Left lung (tissue), 4 donors: ENCODE measurements at regions not wholly inside any gene's neighbourhood (a gene's known extent, or its start where the extent isn't known, plus 50 kb on each side); places are given as distances from the start of the nearest gene placed in this dataset.

Experiments
- ATAC-seq: fragments of 200-7000 bp; cut with Tn5 transposase; one replicate; pipeline ENCODE4 v1.9.1; 2020; ENCODE audit warnings: moderate library complexity
- DNase-seq, 4 donors: peaks; one replicate each; pipeline ENCODE4 v3.0.0-alpha.2; 2013 to 2020
- H3K27ac ChIP-seq, 2 donors: fragments of 200-600 bp; sonication (generic) in 1 of 2; one replicate each; pipeline versions ENCODE4 v1.5.0 to v1.8.0; 2020 to 2021
- H3K27me3 ChIP-seq, 2 donors: fragments of 200-600 bp; sonication (generic) in 1 of 2; one replicate each; pipeline versions ENCODE4 v1.5.0 to v1.8.0; 2020 to 2021
- H3K36me3 ChIP-seq, 2 donors: fragments of 200-600 bp; sonication (generic) in 1 of 2; one replicate each; pipeline versions ENCODE4 v1.5.0 to v1.8.0; 2020 to 2021
- H3K4me1 ChIP-seq, 2 donors: fragments of 200-600 bp; one replicate each; pipeline ENCODE4 v1.8.0; 2021
- H3K4me3 ChIP-seq, 2 donors: fragments of 200-600 bp; sonication (generic) in 1 of 2; one replicate each; pipeline versions ENCODE4 v1.5.0 to v1.8.0; 2020 to 2021; ENCODE audit warnings: mild to moderate bottlenecking in 1 of 2
- H3K9me3 ChIP-seq, 2 donors: fragments of 200-600 bp; sonication (generic) in 1 of 2; one replicate each; pipeline versions ENCODE4 v1.5.0 to v1.8.0; 2020 to 2021
- CTCF ChIP-seq, 2 donors: fragments of 200-600 bp; sonication (generic) in 1 of 2; IDR thresholded peaks; one replicate each; pipeline versions ENCODE4 v1.5.0 to v1.8.0; 2021; ENCODE audit warnings: antibody characterized with exemption in 2 of 2
- intact Hi-C, 2 donors: fragments of 100-400 bp; cut with DNase I; formaldehyde crosslinking; loops; one replicate each; pipeline versions ENCODE4 v1.11.2 to v1.14.2; 2022
- donor health status: DM: no; HTN: yes; CAD: no.
- donor health status: DM: no; HTN: no; CAD: no.

GRCh38 chr17:71111934-71112333, 942.6 kb downstream of the KCNJ2 start:
- ATAC-seq (no peak), DNase-seq (peak in 2 of 4 donors; percentile 40 to 49)
- Histone ChIP-seq H3K9me3 (no peaks in the 10 kb centered on the region), H3K36me3 (no peaks in the 10 kb centered on the region), H3K27ac (no peak overlapping the region), H3K27me3 (no peaks in the 10 kb centered on the region), H3K4me3 (no peak overlapping the region), H3K4me1 (no peaks in the 10 kb centered on the region)
- TF ChIP-seq CTCF (IDR thresholded peaks at IDR 0.05): no peak
- intact Hi-C loops: no loop called here

GRCh38 chr17:71113347-71113746, 944.0 kb downstream of the KCNJ2 start:
- Histone ChIP-seq H3K4me3 (no peak overlapping the region), H3K9me3 (no peaks in the 10 kb centered on the region), H3K4me1 (no peaks in the 10 kb centered on the region), H3K27me3 (no peaks in the 10 kb centered on the region), H3K36me3 (no peaks in the 10 kb centered on the region), H3K27ac (no peak overlapping the region)
- ATAC-seq (no peak), DNase-seq (no peak)
- intact Hi-C loops: no loop called here
- no peak for TF ChIP-seq CTCF (IDR thresholded peaks at IDR 0.05)

GRCh38 chr17:71114911-71115668, 945.8 kb downstream of the KCNJ2 start:
- intact Hi-C loops: no loop called here
- no peaks in the 10 kb centered on the region for H3K9me3 ChIP-seq
- H3K4me1 ChIP-seq: no peaks in the 10 kb centered on the region
- H3K36me3 ChIP-seq: no peaks in the 10 kb centered on the region
- ATAC-seq (no peak), DNase-seq (no peak)
- H3K27me3 ChIP-seq: no peaks in the 10 kb centered on the region
- no peak overlapping the region for H3K4me3 ChIP-seq
- no peak for TF ChIP-seq CTCF (IDR thresholded peaks at IDR 0.05)
- H3K27ac ChIP-seq: no peak overlapping the region

GRCh38 chr17:71115669-71115972, 946.3 kb downstream of the KCNJ2 start:
- ATAC-seq: no peak
- DNase-seq: peak in 2 of 4 donors; percentile 47
- Histone ChIP-seq H3K4me3 (no peak overlapping the region), H3K27ac (no peak overlapping the region), H3K27me3 (no peaks in the 10 kb centered on the region), H3K4me1 (no peaks in the 10 kb centered on the region), H3K9me3 (no peaks in the 10 kb centered on the region), H3K36me3 (no peaks in the 10 kb centered on the region)
- TF ChIP-seq CTCF (IDR thresholded peaks at IDR 0.05): no peak
- intact Hi-C loops: no loop called here

GRCh38 chr17:71117466-71117865, 948.1 kb downstream of the KCNJ2 start:
- Histone ChIP-seq H3K4me1 (no peaks in the 10 kb centered on the region), H3K4me3 (no peak overlapping the region), H3K27ac (no peak overlapping the region), H3K9me3 (no peaks in the 10 kb centered on the region), H3K27me3 (no peaks in the 10 kb centered on the region), H3K36me3 (no peaks in the 10 kb centered on the region)
- intact Hi-C loops: no loop called here
- no peak for DNase-seq
- no peak for TF ChIP-seq CTCF (IDR thresholded peaks at IDR 0.05)
- no peak for ATAC-seq
